Skeletal muscle satellite cell (primary cell): ENCODE measurements at regions not wholly inside any gene's neighbourhood (a gene's known extent, or its start where the extent isn't known, plus 50 kb on each side); places are given as distances from the start of the nearest gene placed in this dataset.

ENCODE experiments used
- H3K27me3 ChIP-seq: 2 replicates; pipeline ENCODE4 v1.7.0; 2013; ENCODE audit warnings: low read length; ENCODE audit not compliant: control insufficient read depth, insufficient read depth
- H3K36me3 ChIP-seq: 2 replicates; pipeline ENCODE4 v1.7.0; 2013; ENCODE audit warnings: mild to moderate bottlenecking, control low read depth, low read length; ENCODE audit not compliant: insufficient read depth
- H3K4me1 ChIP-seq: 2 replicates; pipeline ENCODE4 v1.7.0; 2013; ENCODE audit warnings: low read length; ENCODE audit not compliant: control insufficient read depth, insufficient read depth
- H3K4me2 ChIP-seq: 2 replicates; pipeline ENCODE4 v1.7.0; 2013; ENCODE audit warnings: mild to moderate bottlenecking, low read length
- H3K4me3 ChIP-seq: 2 replicates; pipeline ENCODE4 v1.7.0; 2013; ENCODE audit warnings: low read length
- H3K9ac ChIP-seq: 2 replicates; pipeline ENCODE4 v1.7.0; 2013; ENCODE audit warnings: mild to moderate bottlenecking, low read depth, low read length, moderate library complexity
- H3K9me3 ChIP-seq: replicated peaks from 2 replicates; pipeline ENCODE4 v1.7.0; 2013; ENCODE audit warnings: mild to moderate bottlenecking, control low read depth, low read length

DNA sequence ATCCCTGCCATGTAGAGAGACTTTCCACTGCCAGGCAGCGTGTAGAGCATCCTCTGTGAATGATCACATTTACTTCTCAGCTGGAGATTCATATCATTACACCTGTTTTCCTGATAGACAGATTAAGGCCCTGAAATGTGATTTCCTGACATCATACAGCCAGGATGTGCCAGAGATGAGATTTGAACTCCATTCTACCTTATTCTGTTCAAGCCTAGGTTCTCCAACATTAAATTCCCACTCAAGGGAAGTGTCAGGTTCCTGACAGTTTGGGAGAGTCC, 482.1 kb downstream of the RPS24 start:
- Histone ChIP-seq H3K36me3 (no peaks in the 10 kb centered on the region), H3K9me3 (no peaks in the 10 kb centered on the region), H3K27me3 (no peaks in the 10 kb centered on the region), H3K4me1 (peaks cover 13% of the 10 kb centered on the region), H3K4me2 (no peak overlapping the region), H3K4me3 (no peak overlapping the region), H3K9ac (no peak overlapping the region)

DNA sequence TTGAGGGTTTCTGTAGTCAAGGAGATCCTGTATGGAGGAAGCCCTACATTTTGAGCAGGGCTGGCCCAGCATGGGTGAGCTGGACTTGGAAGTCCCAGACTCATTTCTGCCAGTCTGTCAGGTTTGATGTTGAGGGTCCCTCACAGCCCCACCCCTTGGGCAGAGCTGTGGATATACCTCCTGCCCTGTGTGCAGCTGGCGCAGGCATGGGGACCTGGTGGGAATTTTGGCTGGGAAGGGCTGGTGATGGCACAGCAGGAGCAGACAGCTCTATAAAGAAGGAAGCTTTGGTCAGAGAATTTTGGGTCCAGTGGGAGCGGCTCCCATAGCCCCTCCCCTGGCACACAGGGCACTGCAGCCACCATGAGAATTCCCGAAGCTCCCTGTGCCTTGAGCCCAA, 482.6 kb downstream of the RPS24 start:
- Histone ChIP-seq H3K4me1 (peaks cover 13% of the 10 kb centered on the region), H3K36me3 (no peaks in the 10 kb centered on the region), H3K27me3 (no peaks in the 10 kb centered on the region), H3K4me2 (no peak overlapping the region), H3K4me3 (no peak overlapping the region), H3K9me3 (no peaks in the 10 kb centered on the region), H3K9ac (no peak overlapping the region)

DNA sequence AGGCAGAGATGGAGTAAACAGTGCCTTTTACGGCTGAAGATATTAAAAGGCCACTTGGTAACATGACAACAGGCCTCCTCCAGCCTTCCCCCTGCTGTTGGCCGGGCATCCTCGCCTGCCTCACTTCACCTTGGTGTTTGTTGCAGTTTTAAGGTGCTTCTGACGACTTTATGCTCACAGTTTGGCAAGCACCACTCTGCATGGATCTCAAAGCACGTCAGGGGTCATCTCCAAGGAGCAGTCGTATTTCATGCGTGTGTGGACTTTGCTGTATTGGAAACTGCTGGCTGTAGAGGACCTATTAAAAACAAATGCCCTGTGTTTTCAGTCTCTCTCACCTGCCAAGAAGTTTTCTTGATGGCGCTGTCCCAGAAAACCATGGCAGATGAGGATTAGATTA, 483.1 kb downstream of the RPS24 start:
- peaks cover 13% of the 10 kb centered on the region for H3K4me1 ChIP-seq
- H3K4me3 ChIP-seq = no peak overlapping the region
- H3K9me3 ChIP-seq = no peaks in the 10 kb centered on the region
- H3K27me3 ChIP-seq = no peaks in the 10 kb centered on the region
- H3K9ac ChIP-seq = no peak overlapping the region
- no peak overlapping the region for H3K4me2 ChIP-seq
- no peaks in the 10 kb centered on the region for H3K36me3 ChIP-seq

- Histone ChIP-seq H3K4me3 (no peak overlapping the region), H3K36me3 (no peaks in the 10 kb centered on the region), H3K27me3 (peaks cover 4% of the 10 kb centered on the region), H3K4me2 (no peak overlapping the region), H3K9ac (no peak overlapping the region), H3K9me3 (no peaks in the 10 kb centered on the region), H3K4me1 (peaks cover 13% of the 10 kb centered on the region)
These were observed 484.6 kb downstream of the RPS24 start for GRCh38 chr10:78518224-78518623.

- H3K36me3 ChIP-seq = no peaks in the 10 kb centered on the region
- H3K9ac ChIP-seq = no peak overlapping the region
- no peaks in the 10 kb centered on the region for H3K9me3 ChIP-seq
- H3K27me3 ChIP-seq = peaks cover 17% of the 10 kb centered on the region
- no peaks in the 10 kb centered on the region for H3K4me1 ChIP-seq
- no peak overlapping the region for H3K4me2 ChIP-seq
- no peak overlapping the region for H3K4me3 ChIP-seq
These were observed 487.2 kb downstream of the RPS24 start for GRCh38 chr10:78520737-78521430.

GRCh38 chr10:78523453-78523852, 489.8 kb downstream of the RPS24 start:
- Histone ChIP-seq H3K4me2 (no peak overlapping the region), H3K9ac (no peak overlapping the region), H3K9me3 (no peaks in the 10 kb centered on the region), H3K36me3 (no peaks in the 10 kb centered on the region), H3K27me3 (peaks cover 17% of the 10 kb centered on the region), H3K4me1 (no peaks in the 10 kb centered on the region), H3K4me3 (no peak overlapping the region)

DNA sequence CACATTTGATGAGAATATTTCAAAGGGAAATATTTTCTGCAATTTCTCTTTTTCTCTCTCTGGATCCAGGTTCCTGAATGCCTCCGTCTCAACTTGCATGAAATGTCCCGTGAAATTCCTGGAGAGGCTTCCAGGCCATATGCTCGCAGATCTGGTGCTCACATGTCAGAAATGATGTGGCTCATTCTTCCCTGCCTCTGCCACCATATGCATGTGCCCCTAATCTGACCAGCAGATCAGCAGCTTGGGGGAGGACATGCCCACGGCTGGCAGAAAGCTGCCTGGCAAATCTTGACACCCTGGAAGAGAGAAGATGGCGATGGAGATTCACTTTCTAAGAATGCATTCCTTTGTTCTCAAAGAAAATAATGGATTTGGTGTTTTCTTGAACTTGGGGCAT, 490.7 kb downstream of the RPS24 start:
- H3K4me2 ChIP-seq = no peak overlapping the region
- H3K9ac ChIP-seq = no peak overlapping the region
- H3K36me3 ChIP-seq = no peaks in the 10 kb centered on the region
- peaks cover 17% of the 10 kb centered on the region for H3K27me3 ChIP-seq
- no peaks in the 10 kb centered on the region for H3K4me1 ChIP-seq
- no peaks in the 10 kb centered on the region for H3K9me3 ChIP-seq
- H3K4me3 ChIP-seq = no peak overlapping the region

DNA sequence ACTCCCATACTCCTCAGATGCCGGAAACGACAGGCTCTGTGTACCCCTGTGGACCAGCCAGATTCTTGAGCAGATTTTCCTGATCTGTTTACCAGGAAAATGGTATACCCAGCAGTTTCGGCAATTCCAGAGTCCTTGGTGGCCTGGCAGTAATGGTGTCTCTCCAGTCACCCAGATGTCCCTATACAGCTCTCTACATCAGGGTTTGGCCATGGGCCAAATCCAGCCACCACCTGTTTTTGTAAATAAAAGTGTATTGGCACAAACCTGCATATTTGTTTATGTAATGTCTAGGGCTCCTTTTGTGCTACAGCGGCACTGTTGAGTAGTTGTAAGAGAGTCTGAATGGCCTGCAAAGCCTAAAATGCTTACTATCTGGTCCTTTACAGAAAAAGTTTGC, 491.3 kb downstream of the RPS24 start:
- Histone ChIP-seq H3K4me3 (no peak overlapping the region), H3K36me3 (no peaks in the 10 kb centered on the region), H3K4me1 (no peaks in the 10 kb centered on the region), H3K9me3 (no peaks in the 10 kb centered on the region), H3K9ac (no peak overlapping the region), H3K27me3 (peaks cover 17% of the 10 kb centered on the region), H3K4me2 (no peak overlapping the region)

- Histone ChIP-seq H3K4me1 (no peaks in the 10 kb centered on the region), H3K4me3 (no peak overlapping the region), H3K9ac (no peak overlapping the region), H3K4me2 (no peak overlapping the region), H3K9me3 (no peaks in the 10 kb centered on the region), H3K36me3 (no peaks in the 10 kb centered on the region), H3K27me3 (peaks cover 26% of the 10 kb centered on the region)
These were observed 492.7 kb downstream of the RPS24 start for GRCh38 chr10:78526347-78526746.

DNA sequence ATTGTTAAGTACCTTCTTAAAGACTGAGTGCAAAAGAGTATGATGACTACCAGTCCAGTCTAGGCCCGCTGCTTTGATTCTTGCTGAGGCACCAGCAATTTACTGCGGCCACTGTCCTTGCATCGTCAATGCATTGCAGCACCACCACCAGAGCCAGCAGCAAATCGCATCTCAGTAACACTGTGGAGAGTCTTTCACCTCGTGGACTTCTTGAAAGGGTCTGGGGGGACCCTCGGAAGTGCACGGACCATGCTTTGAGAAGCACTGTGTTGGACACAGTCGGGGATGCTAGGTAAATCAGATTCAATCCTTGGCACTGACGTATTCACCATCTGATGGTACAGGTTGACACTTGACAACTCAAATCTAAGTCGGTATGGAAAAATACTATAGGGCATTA, 493.6 kb downstream of the RPS24 start:
- H3K27me3 ChIP-seq = peaks cover 28% of the 10 kb centered on the region
- no peak overlapping the region for H3K4me2 ChIP-seq
- H3K36me3 ChIP-seq = no peaks in the 10 kb centered on the region
- no peaks in the 10 kb centered on the region for H3K9me3 ChIP-seq
- H3K4me1 ChIP-seq = no peaks in the 10 kb centered on the region
- no peak overlapping the region for H3K9ac ChIP-seq
- H3K4me3 ChIP-seq = no peak overlapping the region

DNA sequence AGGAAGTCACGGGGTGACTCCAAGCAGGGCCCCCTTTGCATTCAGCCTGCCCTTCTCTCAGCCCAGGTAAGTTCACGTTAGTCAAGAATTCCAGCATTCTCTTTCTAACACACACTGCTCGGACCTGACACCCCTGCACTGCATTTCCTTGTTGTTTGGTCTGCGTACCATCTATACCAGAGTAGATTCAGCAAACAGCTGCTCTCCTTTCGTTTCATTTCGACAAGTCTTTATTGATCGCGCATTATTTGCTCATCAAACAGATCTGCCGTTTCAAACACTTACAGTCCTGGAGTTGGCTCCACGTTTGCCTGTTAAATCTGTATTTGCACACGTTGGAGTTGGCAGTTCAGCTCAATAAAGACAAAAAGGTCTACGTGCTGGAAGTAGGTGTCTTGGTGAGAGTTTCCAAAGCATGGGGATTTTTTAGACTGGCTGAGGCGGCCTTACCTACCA, 495.1 kb downstream of the RPS24 start:
- H3K4me3 ChIP-seq = no peak overlapping the region
- H3K4me2 ChIP-seq = no peak overlapping the region
- no peaks in the 10 kb centered on the region for H3K4me1 ChIP-seq
- no peak overlapping the region for H3K9ac ChIP-seq
- H3K36me3 ChIP-seq = no peaks in the 10 kb centered on the region
- no peaks in the 10 kb centered on the region for H3K9me3 ChIP-seq
- H3K27me3 ChIP-seq = peaks cover 24% of the 10 kb centered on the region

GRCh38 chr10:78529262-78529661, 495.6 kb downstream of the RPS24 start:
- H3K4me3 ChIP-seq = no peak overlapping the region
- H3K4me1 ChIP-seq = no peaks in the 10 kb centered on the region
- peaks cover 22% of the 10 kb centered on the region for H3K27me3 ChIP-seq
- H3K4me2 ChIP-seq = no peak overlapping the region
- no peaks in the 10 kb centered on the region for H3K36me3 ChIP-seq
- no peak overlapping the region for H3K9ac ChIP-seq
- no peaks in the 10 kb centered on the region for H3K9me3 ChIP-seq
